ENCODE measurements at regions not wholly inside any gene's neighbourhood (a gene's known extent, or its start where the extent isn't known, plus 50 kb on each side); places are given as distances from the start of the nearest gene placed in this dataset.

DNA sequence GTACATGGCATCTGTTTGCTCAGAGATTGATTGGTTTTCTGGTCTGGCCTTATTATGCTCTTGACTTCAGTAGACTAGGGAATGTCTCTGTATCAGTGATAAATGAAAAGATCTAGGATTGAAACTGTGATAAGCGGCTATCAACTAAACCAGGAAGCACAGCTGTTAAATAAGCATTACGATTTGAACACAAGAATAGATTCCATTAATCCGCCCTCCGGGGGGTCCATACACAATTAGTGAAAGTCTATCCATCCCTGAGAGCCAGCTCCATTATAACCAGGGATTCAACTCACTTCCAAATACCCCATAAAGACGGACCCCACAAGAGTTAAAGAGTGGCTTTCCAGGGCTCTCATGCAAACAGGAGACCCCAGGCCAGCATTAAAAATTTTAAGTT is 279.0 kb downstream of the GRIN2B start:
- no peak for TF ChIP-seq POLR2A (IDR thresholded peaks at IDR 0.05; ENCODE audit: borderline replicate concordance, extremely low read depth, insufficient read depth, insufficient read length)
- no peak for TF ChIP-seq EZH2 (IDR thresholded peaks at IDR 0.05)
- no peak for TF ChIP-seq SP1 (IDR thresholded peaks at IDR 0.05; ENCODE audit: low read depth)
- no peak for TF ChIP-seq ELF1 (IDR thresholded peaks at IDR 0.05; ENCODE audit: borderline replicate concordance, low read depth)
- TF ChIP-seq CEBPB (IDR thresholded peaks at IDR 0.05; ENCODE audit: low read depth): no peak
- no peak for TF ChIP-seq RAD21 (IDR thresholded peaks at IDR 0.05; ENCODE audit: low read depth)
- TF ChIP-seq, protein P1, sequence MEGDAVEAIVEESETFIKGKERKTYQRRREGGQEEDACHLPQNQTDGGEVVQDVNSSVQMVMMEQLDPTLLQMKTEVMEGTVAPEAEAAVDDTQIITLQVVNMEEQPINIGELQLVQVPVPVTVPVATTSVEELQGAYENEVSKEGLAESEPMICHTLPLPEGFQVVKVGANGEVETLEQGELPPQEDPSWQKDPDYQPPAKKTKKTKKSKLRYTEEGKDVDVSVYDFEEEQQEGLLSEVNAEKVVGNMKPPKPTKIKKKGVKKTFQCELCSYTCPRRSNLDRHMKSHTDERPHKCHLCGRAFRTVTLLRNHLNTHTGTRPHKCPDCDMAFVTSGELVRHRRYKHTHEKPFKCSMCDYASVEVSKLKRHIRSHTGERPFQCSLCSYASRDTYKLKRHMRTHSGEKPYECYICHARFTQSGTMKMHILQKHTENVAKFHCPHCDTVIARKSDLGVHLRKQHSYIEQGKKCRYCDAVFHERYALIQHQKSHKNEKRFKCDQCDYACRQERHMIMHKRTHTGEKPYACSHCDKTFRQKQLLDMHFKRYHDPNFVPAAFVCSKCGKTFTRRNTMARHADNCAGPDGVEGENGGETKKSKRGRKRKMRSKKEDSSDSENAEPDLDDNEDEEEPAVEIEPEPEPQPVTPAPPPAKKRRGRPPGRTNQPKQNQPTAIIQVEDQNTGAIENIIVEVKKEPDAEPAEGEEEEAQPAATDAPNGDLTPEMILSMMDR (IDR thresholded peaks at IDR 0.05 in 2 of 3, conservative IDR thresholded peaks at IDR 0.05 in 1 of 3; ENCODE audit: borderline replicate concordance in 1 of 3, insufficient read depth in 1 of 3, low read depth in 2 of 3, low read length in 2 of 3): no peak
- TF ChIP-seq, protein P2, sequence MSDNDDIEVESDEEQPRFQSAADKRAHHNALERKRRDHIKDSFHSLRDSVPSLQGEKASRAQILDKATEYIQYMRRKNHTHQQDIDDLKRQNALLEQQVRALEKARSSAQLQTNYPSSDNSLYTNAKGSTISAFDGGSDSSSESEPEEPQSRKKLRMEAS (IDR thresholded peaks at IDR 0.05): no peak
- TF ChIP-seq SIN3A (IDR thresholded peaks at IDR 0.05; ENCODE audit: low read depth): no peak
- no peak for TF ChIP-seq YY1 (IDR thresholded peaks at IDR 0.05; ENCODE audit: extremely low read depth, insufficient replicate concordance, low read depth, low read length)
- no peak for TF ChIP-seq POLR2AphosphoS5 (IDR thresholded peaks at IDR 0.05; ENCODE audit: low read depth, low read length)
- TF ChIP-seq, protein P3, sequence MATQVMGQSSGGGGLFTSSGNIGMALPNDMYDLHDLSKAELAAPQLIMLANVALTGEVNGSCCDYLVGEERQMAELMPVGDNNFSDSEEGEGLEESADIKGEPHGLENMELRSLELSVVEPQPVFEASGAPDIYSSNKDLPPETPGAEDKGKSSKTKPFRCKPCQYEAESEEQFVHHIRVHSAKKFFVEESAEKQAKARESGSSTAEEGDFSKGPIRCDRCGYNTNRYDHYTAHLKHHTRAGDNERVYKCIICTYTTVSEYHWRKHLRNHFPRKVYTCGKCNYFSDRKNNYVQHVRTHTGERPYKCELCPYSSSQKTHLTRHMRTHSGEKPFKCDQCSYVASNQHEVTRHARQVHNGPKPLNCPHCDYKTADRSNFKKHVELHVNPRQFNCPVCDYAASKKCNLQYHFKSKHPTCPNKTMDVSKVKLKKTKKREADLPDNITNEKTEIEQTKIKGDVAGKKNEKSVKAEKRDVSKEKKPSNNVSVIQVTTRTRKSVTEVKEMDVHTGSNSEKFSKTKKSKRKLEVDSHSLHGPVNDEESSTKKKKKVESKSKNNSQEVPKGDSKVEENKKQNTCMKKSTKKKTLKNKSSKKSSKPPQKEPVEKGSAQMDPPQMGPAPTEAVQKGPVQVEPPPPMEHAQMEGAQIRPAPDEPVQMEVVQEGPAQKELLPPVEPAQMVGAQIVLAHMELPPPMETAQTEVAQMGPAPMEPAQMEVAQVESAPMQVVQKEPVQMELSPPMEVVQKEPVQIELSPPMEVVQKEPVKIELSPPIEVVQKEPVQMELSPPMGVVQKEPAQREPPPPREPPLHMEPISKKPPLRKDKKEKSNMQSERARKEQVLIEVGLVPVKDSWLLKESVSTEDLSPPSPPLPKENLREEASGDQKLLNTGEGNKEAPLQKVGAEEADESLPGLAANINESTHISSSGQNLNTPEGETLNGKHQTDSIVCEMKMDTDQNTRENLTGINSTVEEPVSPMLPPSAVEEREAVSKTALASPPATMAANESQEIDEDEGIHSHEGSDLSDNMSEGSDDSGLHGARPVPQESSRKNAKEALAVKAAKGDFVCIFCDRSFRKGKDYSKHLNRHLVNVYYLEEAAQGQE (IDR thresholded peaks at IDR 0.05; ENCODE audit: low read depth): no peak
- TF ChIP-seq EGR1 (IDR thresholded peaks at IDR 0.05; ENCODE audit: low read depth): no peak

Measured in HCT116 (cell line).